GM12878 (cell line): ENCODE measurements at regions not wholly inside any gene's neighbourhood (a gene's known extent, or its start where the extent isn't known, plus 50 kb on each side); places are given as distances from the start of the nearest gene placed in this dataset.

Experiments used
- ASH2L ChIP-seq: fragments of 300-600, 200-600 bp; sonication (generic); IDR thresholded peaks from 2 replicates; pipeline ENCODE4 v1.6.1; 2017; ENCODE audit warnings: low read depth, mild to moderate bottlenecking, borderline replicate concordance
- ATF7 ChIP-seq: fragments of 450-650 bp; IDR thresholded peaks from 2 replicates; pipeline ENCODE4 v1.6.1; 2016; ENCODE audit warnings: low read depth, mild to moderate bottlenecking
- CEBPB ChIP-seq, 2 experiments: fragments of 150-350 bp in 1 of 2; IDR thresholded peaks; 2 replicates each; pipeline ENCODE4 v1.6.1; 2012 to 2014; ENCODE audit warnings: low read depth in 2 of 2, low read length in 2 of 2, borderline replicate concordance in 1 of 2, inconsistent platforms in 1 of 2
- FOXK2 ChIP-seq: fragments of 450-650 bp; IDR thresholded peaks from 2 replicates; pipeline ENCODE4 v1.6.1; 2017; ENCODE audit warnings: mild to moderate bottlenecking, moderate library complexity
- HCFC1 ChIP-seq: fragments of 150-350 bp; IDR thresholded peaks from 2 replicates; pipeline ENCODE4 v1.6.1; 2014; ENCODE audit warnings: low read length
- IKZF1 ChIP-seq: fragments of 450-650 bp; conservative IDR thresholded peaks from 2 replicates; pipeline ENCODE4 v1.6.1; 2017; ENCODE audit warnings: antibody characterized with exemption, mild to moderate bottlenecking
- IRF4 ChIP-seq: IDR thresholded peaks from 2 replicates; pipeline ENCODE4 v1.6.1; 2011; ENCODE audit warnings: low read depth, low read length
- KLF5 ChIP-seq: fragments of 450-650 bp; IDR thresholded peaks from 2 replicates; pipeline ENCODE4 v1.6.1; 2014; ENCODE audit warnings: mild to moderate bottlenecking; ENCODE audit not compliant: partially characterized antibody
- MEF2B ChIP-seq: fragments of 450-650 bp; IDR thresholded peaks from 2 replicates; pipeline ENCODE4 v1.6.1; 2018; ENCODE audit warnings: mild to moderate bottlenecking, moderate library complexity; ENCODE audit not compliant: partially characterized antibody, poor library complexity, severe bottlenecking
- MTA2 ChIP-seq: fragments of 450-650 bp; IDR thresholded peaks from 2 replicates; pipeline ENCODE4 v1.6.1; 2016; ENCODE audit warnings: low read depth, mild to moderate bottlenecking, moderate library complexity
- MTA3 ChIP-seq: IDR thresholded peaks from 2 replicates; pipeline ENCODE4 v1.6.1; 2012; ENCODE audit warnings: low read length, inconsistent platforms, borderline replicate concordance
- PML ChIP-seq: IDR thresholded peaks from 2 replicates; pipeline ENCODE4 v1.6.1; 2012; ENCODE audit warnings: low read length, inconsistent platforms
- POLR2AphosphoS5 ChIP-seq: IDR thresholded peaks from 2 replicates; pipeline ENCODE4 v1.6.1; 2011; ENCODE audit warnings: mild to moderate bottlenecking, low read length, inconsistent platforms
- RBBP5 ChIP-seq: fragments of 200-600 bp; sonication (generic); conservative IDR thresholded peaks from 2 replicates; pipeline ENCODE4 v1.6.1; 2016
- SREBF2 ChIP-seq: IDR thresholded peaks from 2 replicates; pipeline ENCODE4 v1.6.1; 2012; ENCODE audit warnings: mild to moderate bottlenecking, low read length
- TCF12 ChIP-seq: IDR thresholded peaks from 2 replicates; pipeline ENCODE4 v1.6.1; 2011; ENCODE audit warnings: low read depth, mild to moderate bottlenecking, low read length
- ZNF24 ChIP-seq: fragments of 450-650 bp; IDR thresholded peaks from 2 replicates; pipeline ENCODE4 v1.6.1; 2017; ENCODE audit warnings: antibody characterized with exemption, mild to moderate bottlenecking
- ZSCAN29 ChIP-seq: fragments of 450-650 bp; IDR thresholded peaks from 2 replicates; pipeline ENCODE4 v1.6.1; 2017; ENCODE audit warnings: mild to moderate bottlenecking, moderate library complexity
- TF ChIP-seq, protein P1 (sequence below): fragments of 450-650 bp; conservative IDR thresholded peaks from 2 replicates; pipeline ENCODE4 v1.6.1; 2017; ENCODE audit warnings: mild to moderate bottlenecking, moderate library complexity
- TF ChIP-seq, protein P2 (sequence below): IDR thresholded peaks from 2 replicates; pipeline ENCODE4 v1.6.1; 2011; ENCODE audit warnings: low read depth, mild to moderate bottlenecking, low read length, moderate library complexity, borderline replicate concordance; ENCODE audit errors: extremely low read depth
- TF ChIP-seq, protein P3 (sequence below): fragments of 450-650 bp; formaldehyde crosslinking; IDR thresholded peaks from 2 replicates; pipeline ENCODE4 v1.5.0; 2022; ENCODE audit warnings: mild to moderate bottlenecking, missing genetic modification characterization

DNA sequence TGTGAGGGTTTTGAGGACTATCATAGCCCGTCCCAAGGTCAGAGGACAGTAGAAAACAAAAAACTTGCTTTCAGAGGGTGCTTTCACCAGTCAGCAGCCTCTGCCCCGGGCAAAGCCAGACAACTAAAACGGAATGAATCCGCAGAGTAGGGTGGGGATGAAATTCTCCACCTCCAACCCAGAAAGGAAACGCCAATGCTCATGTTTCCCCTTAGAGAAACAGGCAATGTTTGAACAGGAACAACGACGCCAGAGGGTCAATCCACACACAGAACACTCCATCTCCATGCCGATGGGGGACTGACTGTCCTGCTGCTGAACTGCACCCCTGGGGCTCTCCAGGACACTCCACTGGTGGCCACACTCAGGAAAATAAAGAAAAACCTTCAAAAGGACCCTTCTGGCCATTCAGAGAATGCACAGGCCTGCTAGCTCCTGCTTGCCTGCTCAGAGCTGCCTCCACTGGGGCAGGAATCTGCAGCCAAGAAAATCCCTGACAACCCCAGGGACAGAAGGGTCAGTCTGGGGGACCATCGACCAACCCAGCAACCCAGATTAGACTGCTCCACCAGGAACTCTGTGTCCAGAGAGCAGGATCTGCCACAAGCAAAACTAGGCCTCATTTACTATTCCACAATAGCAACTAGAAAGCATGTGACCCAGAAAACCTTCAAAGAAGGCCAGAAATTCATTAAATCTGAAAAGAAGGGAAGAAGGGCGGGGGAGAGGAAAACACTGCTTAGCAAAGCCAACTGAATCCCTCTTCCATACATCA lies 116.0 kb downstream of the TOMM20 start (continued):
- no peak for TF ChIP-seq HCFC1
- no peak for TF ChIP-seq IRF4
- TF ChIP-seq ASH2L = no peak
- TF ChIP-seq, protein P1, sequence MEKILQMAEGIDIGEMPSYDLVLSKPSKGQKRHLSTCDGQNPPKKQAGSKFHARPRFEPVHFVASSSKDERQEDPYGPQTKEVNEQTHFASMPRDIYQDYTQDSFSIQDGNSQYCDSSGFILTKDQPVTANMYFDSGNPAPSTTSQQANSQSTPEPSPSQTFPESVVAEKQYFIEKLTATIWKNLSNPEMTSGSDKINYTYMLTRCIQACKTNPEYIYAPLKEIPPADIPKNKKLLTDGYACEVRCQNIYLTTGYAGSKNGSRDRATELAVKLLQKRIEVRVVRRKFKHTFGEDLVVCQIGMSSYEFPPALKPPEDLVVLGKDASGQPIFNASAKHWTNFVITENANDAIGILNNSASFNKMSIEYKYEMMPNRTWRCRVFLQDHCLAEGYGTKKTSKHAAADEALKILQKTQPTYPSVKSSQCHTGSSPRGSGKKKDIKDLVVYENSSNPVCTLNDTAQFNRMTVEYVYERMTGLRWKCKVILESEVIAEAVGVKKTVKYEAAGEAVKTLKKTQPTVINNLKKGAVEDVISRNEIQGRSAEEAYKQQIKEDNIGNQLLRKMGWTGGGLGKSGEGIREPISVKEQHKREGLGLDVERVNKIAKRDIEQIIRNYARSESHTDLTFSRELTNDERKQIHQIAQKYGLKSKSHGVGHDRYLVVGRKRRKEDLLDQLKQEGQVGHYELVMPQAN = no peak
- no peak for TF ChIP-seq MEF2B
- peak; percentile 82 for TF ChIP-seq POLR2AphosphoS5
- no peak for TF ChIP-seq KLF5
- TF ChIP-seq ZNF24 = no peak
- TF ChIP-seq, protein P2, sequence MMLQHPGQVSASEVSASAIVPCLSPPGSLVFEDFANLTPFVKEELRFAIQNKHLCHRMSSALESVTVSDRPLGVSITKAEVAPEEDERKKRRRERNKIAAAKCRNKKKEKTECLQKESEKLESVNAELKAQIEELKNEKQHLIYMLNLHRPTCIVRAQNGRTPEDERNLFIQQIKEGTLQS = no peak
- TF ChIP-seq TCF12 = no peak
- TF ChIP-seq IKZF1 = no peak
- TF ChIP-seq CEBPB (IDR thresholded peaks at IDR 0.05; ENCODE audit: borderline replicate concordance in 1 of 2, low read depth in 2 of 2, low read length in 2 of 2) = no peak
- no peak for TF ChIP-seq ZSCAN29
- TF ChIP-seq PML = no peak
- TF ChIP-seq, protein P3, sequence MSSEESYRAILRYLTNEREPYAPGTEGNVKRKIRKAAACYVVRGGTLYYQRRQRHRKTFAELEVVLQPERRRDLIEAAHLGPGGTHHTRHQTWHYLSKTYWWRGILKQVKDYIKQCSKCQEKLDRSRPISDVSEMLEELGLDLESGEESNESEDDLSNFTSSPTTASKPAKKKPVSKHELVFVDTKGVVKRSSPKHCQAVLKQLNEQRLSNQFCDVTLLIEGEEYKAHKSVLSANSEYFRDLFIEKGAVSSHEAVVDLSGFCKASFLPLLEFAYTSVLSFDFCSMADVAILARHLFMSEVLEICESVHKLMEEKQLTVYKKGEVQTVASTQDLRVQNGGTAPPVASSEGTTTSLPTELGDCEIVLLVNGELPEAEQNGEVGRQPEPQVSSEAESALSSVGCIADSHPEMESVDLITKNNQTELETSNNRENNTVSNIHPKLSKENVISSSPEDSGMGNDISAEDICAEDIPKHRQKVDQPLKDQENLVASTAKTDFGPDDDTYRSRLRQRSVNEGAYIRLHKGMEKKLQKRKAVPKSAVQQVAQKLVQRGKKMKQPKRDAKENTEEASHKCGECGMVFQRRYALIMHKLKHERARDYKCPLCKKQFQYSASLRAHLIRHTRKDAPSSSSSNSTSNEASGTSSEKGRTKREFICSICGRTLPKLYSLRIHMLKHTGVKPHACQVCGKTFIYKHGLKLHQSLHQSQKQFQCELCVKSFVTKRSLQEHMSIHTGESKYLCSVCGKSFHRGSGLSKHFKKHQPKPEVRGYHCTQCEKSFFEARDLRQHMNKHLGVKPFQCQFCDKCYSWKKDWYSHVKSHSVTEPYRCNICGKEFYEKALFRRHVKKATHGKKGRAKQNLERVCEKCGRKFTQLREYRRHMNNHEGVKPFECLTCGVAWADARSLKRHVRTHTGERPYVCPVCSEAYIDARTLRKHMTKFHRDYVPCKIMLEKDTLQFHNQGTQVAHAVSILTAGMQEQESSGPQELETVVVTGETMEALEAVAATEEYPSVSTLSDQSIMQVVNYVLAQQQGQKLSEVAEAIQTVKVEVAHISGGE (CRISPR knock-in tag) = 0 out of 2 replicates have a peak, but pooled peaks have one; percentile 23
- no peak for TF ChIP-seq FOXK2
- no peak for TF ChIP-seq RBBP5
- TF ChIP-seq MTA3 = no peak
- no peak for TF ChIP-seq MTA2
- TF ChIP-seq ATF7 = no peak
- TF ChIP-seq SREBF2 = no peak
